Gastroesophageal sphincter (tissue), 4 donors: ENCODE measurements at regions not wholly inside any gene's neighbourhood (a gene's known extent, or its start where the extent isn't known, plus 50 kb on each side); places are given as distances from the start of the nearest gene placed in this dataset.
A peak's percentile ranks its signal among the peaks of the same experiment; 100 is the strongest.

ENCODE experiments used
- ATAC-seq: fragments of 150-250 bp; one replicate; pipeline ENCODE4 v1.9.1; 2016; ENCODE audit warnings: mild to moderate bottlenecking, moderate library complexity
- H3K27ac ChIP-seq, 4 donors: fragments of 200-600 bp; sonication (generic) in 3 of 4; 1 replicate in 3 of 4; 2 replicates in 1 of 4; pipeline ENCODE4 v1.5.1; 2016 to 2019
- H3K27me3 ChIP-seq: fragments of 200-600 bp; sonication (generic); one replicate; pipeline ENCODE4 v1.5.1; 2019
- H3K36me3 ChIP-seq, 2 donors: fragments of 200-600 bp; sonication (generic); one replicate each; pipeline ENCODE4 v1.5.1; 2019; ENCODE audit warnings: control low read depth in 1 of 2
- H3K4me1 ChIP-seq, 3 donors: fragments of 200-600 bp; sonication (generic); 1 replicate in 2 of 3; 2 replicates in 1 of 3; pipeline ENCODE4 v1.5.1; 2016 to 2019; ENCODE audit warnings: control low read depth in 2 of 3
- H3K4me3 ChIP-seq, 2 donors: fragments of 200-600 bp; sonication (generic); one replicate each; pipeline ENCODE4 v1.5.1; 2019; ENCODE audit warnings: mild to moderate bottlenecking in 1 of 2, moderate library complexity in 1 of 2
- H3K9me3 ChIP-seq, 3 donors: fragments of 200-600 bp; sonication (generic); one replicate each; pipeline ENCODE4 v1.5.1; 2017 to 2019; ENCODE audit warnings: control low read depth in 2 of 3
- EP300 ChIP-seq: sonication (generic); formaldehyde crosslinking; IDR thresholded peaks from one replicate; pipeline ENCODE4 v1.6.1; 2017; ENCODE audit warnings: antibody characterized with exemption, mild to moderate bottlenecking
- POLR2A ChIP-seq, 2 donors: fragments of 450-650 bp; IDR thresholded peaks; one replicate each; pipeline ENCODE4 v1.6.1; 2017; ENCODE audit warnings: antibody characterized with exemption in 2 of 2, mild to moderate bottlenecking in 2 of 2, moderate library complexity in 1 of 2
- POLR2AphosphoS5 ChIP-seq: sonication (generic); formaldehyde crosslinking; IDR thresholded peaks from one replicate; pipeline ENCODE4 v1.6.1; 2017; ENCODE audit warnings: antibody characterized with exemption
- WGBS, 2 donors: methylation state at CpG; one replicate each; pipeline ENCODE4 v1.1.5; 2018; ENCODE audit warnings: low coverage in 1 of 2; 5-methylcytosine and 5-hydroxymethylcytosine counted together
- TF ChIP-seq, protein P1 (sequence below), 4 experiments: fragments of 200-600 bp in 2 of 4; fragments of 450-650 bp in 2 of 4; sonication (generic) in 1 of 4; IDR thresholded peaks; one replicate each; pipeline ENCODE4 v1.5.1; 2017 to 2019; ENCODE audit warnings: antibody characterized with exemption in 4 of 4, mild to moderate bottlenecking in 2 of 4, moderate library complexity in 2 of 4

DNA sequence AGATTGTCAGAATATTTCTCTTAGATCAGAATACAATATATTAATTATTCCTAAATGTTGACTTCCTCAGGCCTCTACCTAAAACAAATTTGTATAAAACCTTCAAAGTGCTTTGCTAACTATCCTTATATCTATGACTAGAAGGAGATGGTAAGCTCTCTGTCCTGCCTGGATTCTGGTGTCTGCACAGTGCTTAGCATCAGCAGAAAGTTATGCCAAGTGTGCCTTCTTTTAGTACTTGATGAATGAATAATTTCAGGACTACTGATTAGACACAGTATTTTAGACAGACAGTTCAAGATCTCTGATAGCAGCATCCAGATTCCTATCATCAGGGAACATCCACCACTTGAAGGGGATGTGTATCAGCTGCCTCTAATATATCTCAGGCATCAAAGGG lies 242.4 kb upstream of the TLL1 start:
- TF ChIP-seq EP300 (no peak), POLR2A (IDR thresholded peaks at IDR 0.05) (no peak), POLR2AphosphoS5 (no peak)
- TF ChIP-seq, protein P1, sequence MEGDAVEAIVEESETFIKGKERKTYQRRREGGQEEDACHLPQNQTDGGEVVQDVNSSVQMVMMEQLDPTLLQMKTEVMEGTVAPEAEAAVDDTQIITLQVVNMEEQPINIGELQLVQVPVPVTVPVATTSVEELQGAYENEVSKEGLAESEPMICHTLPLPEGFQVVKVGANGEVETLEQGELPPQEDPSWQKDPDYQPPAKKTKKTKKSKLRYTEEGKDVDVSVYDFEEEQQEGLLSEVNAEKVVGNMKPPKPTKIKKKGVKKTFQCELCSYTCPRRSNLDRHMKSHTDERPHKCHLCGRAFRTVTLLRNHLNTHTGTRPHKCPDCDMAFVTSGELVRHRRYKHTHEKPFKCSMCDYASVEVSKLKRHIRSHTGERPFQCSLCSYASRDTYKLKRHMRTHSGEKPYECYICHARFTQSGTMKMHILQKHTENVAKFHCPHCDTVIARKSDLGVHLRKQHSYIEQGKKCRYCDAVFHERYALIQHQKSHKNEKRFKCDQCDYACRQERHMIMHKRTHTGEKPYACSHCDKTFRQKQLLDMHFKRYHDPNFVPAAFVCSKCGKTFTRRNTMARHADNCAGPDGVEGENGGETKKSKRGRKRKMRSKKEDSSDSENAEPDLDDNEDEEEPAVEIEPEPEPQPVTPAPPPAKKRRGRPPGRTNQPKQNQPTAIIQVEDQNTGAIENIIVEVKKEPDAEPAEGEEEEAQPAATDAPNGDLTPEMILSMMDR (IDR thresholded peaks at IDR 0.05) = no peak
- no peak for ATAC-seq

DNA sequence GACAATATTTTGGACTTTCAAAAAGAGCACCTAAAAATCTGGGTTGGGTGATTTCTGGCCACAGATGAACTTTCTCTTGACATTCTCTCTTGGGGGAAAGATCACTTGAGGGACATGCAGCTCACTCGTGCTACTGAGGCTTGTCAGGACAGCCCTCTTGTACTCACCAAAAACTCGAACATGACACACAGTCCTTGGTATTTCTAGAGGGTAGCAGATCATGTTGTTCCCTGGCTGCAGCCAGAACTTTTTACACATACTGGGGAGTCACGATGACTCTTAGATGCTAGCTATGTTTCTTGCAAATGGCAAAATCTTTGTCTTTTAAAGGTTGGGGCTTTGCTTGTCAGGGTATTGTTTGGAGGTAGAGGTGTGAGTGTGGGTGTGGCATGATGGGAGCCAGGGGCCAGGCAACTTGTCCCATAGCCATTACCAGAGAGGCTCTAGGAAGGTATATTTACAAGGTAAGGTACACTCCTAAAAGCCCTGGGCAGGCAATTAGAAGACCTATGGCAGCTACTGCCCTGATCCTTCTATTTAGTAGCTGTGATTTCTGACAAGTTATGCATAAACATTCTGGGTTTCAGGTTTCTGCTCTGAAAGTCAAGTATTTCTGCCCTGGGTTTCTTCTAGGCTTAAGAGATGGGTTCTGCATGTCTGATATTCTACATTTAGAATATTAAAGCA lies 241.7 kb upstream of the TLL1 start:
- Histone ChIP-seq H3K36me3 (no peaks in the 10 kb centered on the region), H3K4me1 (peaks cover 0 to 17% (median 0%) of the 10 kb centered on the region in 3 donors), H3K9me3 (peaks cover 0 to 4% (median 0%) of the 10 kb centered on the region in 3 donors), H3K27ac (peak overlapping the region in 1 of 4 donors; percentile 17), H3K27me3 (no peaks in the 10 kb centered on the region), H3K4me3 (no peak overlapping the region)
- no peak for ATAC-seq
- WGBS, 2 donors = 78% methylated on average over 3 of the region's 3 CpGs; no CpG with 5 or more reads in 1 of the 2 donors
- peak; percentile 19 for TF ChIP-seq POLR2AphosphoS5
- TF ChIP-seq, protein P1 (IDR thresholded peaks at IDR 0.05) = no peak

More for the DNA sequence above, 242.4 kb upstream of the TLL1 start:
- Histone ChIP-seq H3K4me1 (peaks cover 0 to 17% (median 0%) of the 10 kb centered on the region in 3 donors), H3K4me3 (no peak overlapping the region), H3K27me3 (no peaks in the 10 kb centered on the region), H3K27ac (no peak overlapping the region), H3K36me3 (no peaks in the 10 kb centered on the region), H3K9me3 (peaks cover 0 to 4% (median 0%) of the 10 kb centered on the region in 3 donors)

GRCh38 chr4:165631912-165632311 lies 241.1 kb upstream of the TLL1 start:
- Histone ChIP-seq H3K4me3 (no peak overlapping the region), H3K36me3 (no peaks in the 10 kb centered on the region), H3K27ac (peak overlapping the region in 1 of 4 donors; percentile 17), H3K4me1 (peaks cover 0 to 17% (median 0%) of the 10 kb centered on the region in 3 donors), H3K27me3 (no peaks in the 10 kb centered on the region), H3K9me3 (peaks cover 0 to 4% (median 0%) of the 10 kb centered on the region in 3 donors)
- ATAC-seq = no peak
- TF ChIP-seq EP300 (no peak), POLR2A (IDR thresholded peaks at IDR 0.05) (no peak), POLR2AphosphoS5 (no peak)
- TF ChIP-seq, protein P1 (IDR thresholded peaks at IDR 0.05) = no peak
- WGBS, 2 donors = 6 to 37% methylated on average over 3 of the region's 3 CpGs

GRCh38 chr4:165634766-165635165 lies 238.3 kb upstream of the TLL1 start:
- H3K27me3 ChIP-seq = no peaks in the 10 kb centered on the region
- H3K4me3 ChIP-seq = no peak overlapping the region
- H3K9me3 ChIP-seq = peaks cover 0 to 4% (median 0%) of the 10 kb centered on the region in 3 donors
- ATAC-seq = no peak
- H3K4me1 ChIP-seq = peaks cover 0 to 17% (median 0%) of the 10 kb centered on the region in 3 donors
- TF ChIP-seq, protein P1 (IDR thresholded peaks at IDR 0.05) = no peak
- TF ChIP-seq EP300 (no peak), POLR2A (IDR thresholded peaks at IDR 0.05) (no peak), POLR2AphosphoS5 (no peak)
- no peak overlapping the region for H3K27ac ChIP-seq
- no peaks in the 10 kb centered on the region for H3K36me3 ChIP-seq

DNA sequence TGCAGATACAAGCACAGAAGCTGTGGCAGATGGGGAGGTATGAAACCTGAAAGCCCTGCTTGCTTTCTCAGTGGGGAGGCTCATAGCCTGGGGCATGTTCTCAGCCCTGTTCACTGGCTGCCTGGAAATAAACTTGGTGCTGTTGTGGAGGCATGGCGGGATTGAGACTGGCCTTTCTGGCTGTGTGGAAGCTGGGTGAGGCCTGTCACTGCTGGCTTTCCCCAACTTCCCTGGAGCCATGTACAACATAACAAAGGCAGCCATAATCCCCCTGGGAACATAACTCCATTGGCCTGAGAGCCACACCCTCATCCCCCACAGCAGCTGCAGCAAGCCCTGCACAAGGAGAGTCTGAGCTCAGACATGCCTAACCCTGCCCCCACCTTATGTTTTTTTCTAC lies 237.7 kb upstream of the TLL1 start:
- Histone ChIP-seq H3K4me1 (peaks cover 0 to 17% (median 0%) of the 10 kb centered on the region in 3 donors), H3K27me3 (no peaks in the 10 kb centered on the region), H3K9me3 (peaks cover 0 to 4% (median 0%) of the 10 kb centered on the region in 3 donors), H3K4me3 (no peak overlapping the region), H3K36me3 (no peaks in the 10 kb centered on the region), H3K27ac (no peak overlapping the region)
- ATAC-seq = no peak
- TF ChIP-seq, protein P1 (IDR thresholded peaks at IDR 0.05) = no peak
- TF ChIP-seq POLR2A (IDR thresholded peaks at IDR 0.05) = no peak
- TF ChIP-seq POLR2AphosphoS5 = no peak
- no peak for TF ChIP-seq EP300
- 100% methylated on average over 1 of the region's 1 CpG; no CpG with 5 or more reads in 1 of the 2 donors for WGBS, 2 donors
